Upper lobe of left lung (tissue), 6 donors: ENCODE measurements at regions not wholly inside any gene's neighbourhood (a gene's known extent, or its start where the extent isn't known, plus 50 kb on each side); places are given as distances from the start of the nearest gene placed in this dataset.

Source experiments
- ATAC-seq, 2 donors: fragments of 200-7000 bp; cut with Tn5 transposase; one replicate each; pipeline ENCODE4 v1.9.1; 2022; ENCODE audit warnings: mild to moderate bottlenecking in 2 of 2, moderate library complexity in 2 of 2; ENCODE audit not compliant: low FRiP score in 2 of 2
- DNase-seq, 2 donors: peaks; one replicate each; pipeline ENCODE4 v3.0.0-alpha.2; 2019 to 2020
- H3K27ac ChIP-seq, 4 donors: fragments of 200-600 bp; sonication (generic); one replicate each; pipeline ENCODE4 v1.5.1; 2016 to 2019
- H3K27me3 ChIP-seq, 4 donors: fragments of 200-600 bp; sonication (generic); one replicate each; pipeline ENCODE4 v1.5.1; 2017 to 2019
- H3K36me3 ChIP-seq, 4 donors: fragments of 200-600 bp; sonication (generic); one replicate each; pipeline ENCODE4 v1.5.1; 2016 to 2019
- H3K4me1 ChIP-seq, 4 donors: fragments of 200-600 bp; sonication (generic); one replicate each; pipeline ENCODE4 v1.5.1; 2018 to 2019
- H3K4me3 ChIP-seq, 4 donors: fragments of 200-600 bp; sonication (generic); one replicate each; pipeline ENCODE4 v1.5.1; 2017 to 2019; ENCODE audit warnings: mild to moderate bottlenecking in 2 of 4, moderate library complexity in 1 of 4
- H3K9me3 ChIP-seq, 4 donors: fragments of 200-600 bp; sonication (generic); one replicate each; pipeline ENCODE4 v1.5.1; 2018 to 2019
- EP300 ChIP-seq, 4 donors: sonication (generic); formaldehyde crosslinking; IDR thresholded peaks; one replicate each; pipeline ENCODE4 v1.5.1; 2017; ENCODE audit warnings: antibody characterized with exemption in 4 of 4, control low read depth in 2 of 4
- POLR2A ChIP-seq, 4 donors: fragments of 450-650 bp; IDR thresholded peaks; one replicate each; pipeline ENCODE4 v1.5.1; 2016 to 2017; ENCODE audit warnings: antibody characterized with exemption in 4 of 4, mild to moderate bottlenecking in 2 of 4
- POLR2AphosphoS5 ChIP-seq, 2 donors: sonication (generic); formaldehyde crosslinking; IDR thresholded peaks; one replicate each; pipeline ENCODE4 v1.5.1; 2017; ENCODE audit warnings: antibody characterized with exemption in 2 of 2
- WGBS, 2 donors: methylation state at CpG; one replicate each; pipeline ENCODE4 v1.1.5; 2017 to 2018; 5-methylcytosine and 5-hydroxymethylcytosine counted together
- TF ChIP-seq, protein P1 (sequence below), 6 experiments: fragments of 450-650 bp in 4 of 6; fragments of 200-600 bp in 2 of 6; sonication (generic) in 2 of 6; IDR thresholded peaks; one replicate each; pipeline ENCODE4 v1.5.1; 2016 to 2019; ENCODE audit warnings: antibody characterized with exemption in 6 of 6
- donor health status: DM: no; HTN: no; CAD: no; lungs with moderate emphysema.
- donor health status: DM: no; HTN: yes; CAD: no; lungs with severe emphysema.

DNA sequence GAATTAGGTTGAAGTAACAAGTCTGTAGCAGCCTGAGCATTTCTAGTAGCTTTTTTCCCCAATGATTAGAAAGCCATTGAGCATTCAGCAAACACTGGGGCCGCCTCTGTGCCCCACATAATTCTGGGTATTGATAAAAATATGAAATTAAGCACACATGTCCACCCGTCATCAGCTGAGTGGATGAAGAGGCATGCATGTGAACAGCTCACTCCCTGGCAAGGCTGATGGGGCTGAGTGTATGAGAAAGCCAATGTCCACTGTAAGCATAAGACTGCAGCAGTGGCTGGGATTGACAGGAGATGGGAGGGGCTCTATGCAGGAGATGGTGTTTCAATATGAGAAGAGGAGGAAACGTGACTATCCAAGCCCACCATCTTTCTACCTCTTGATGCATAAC lies 124.4 kb upstream of the KLHL29 start:
- H3K4me3 ChIP-seq, result no peak overlapping the region
- H3K36me3 ChIP-seq, result no peaks in the 10 kb centered on the region
- WGBS, 2 donors, result 64 to 69% methylated on average over 3 of the region's 3 CpGs
- TF ChIP-seq POLR2A (IDR thresholded peaks at IDR 0.05), result no peak
- TF ChIP-seq POLR2AphosphoS5 (IDR thresholded peaks at IDR 0.05), result no peak
- TF ChIP-seq, protein P1, sequence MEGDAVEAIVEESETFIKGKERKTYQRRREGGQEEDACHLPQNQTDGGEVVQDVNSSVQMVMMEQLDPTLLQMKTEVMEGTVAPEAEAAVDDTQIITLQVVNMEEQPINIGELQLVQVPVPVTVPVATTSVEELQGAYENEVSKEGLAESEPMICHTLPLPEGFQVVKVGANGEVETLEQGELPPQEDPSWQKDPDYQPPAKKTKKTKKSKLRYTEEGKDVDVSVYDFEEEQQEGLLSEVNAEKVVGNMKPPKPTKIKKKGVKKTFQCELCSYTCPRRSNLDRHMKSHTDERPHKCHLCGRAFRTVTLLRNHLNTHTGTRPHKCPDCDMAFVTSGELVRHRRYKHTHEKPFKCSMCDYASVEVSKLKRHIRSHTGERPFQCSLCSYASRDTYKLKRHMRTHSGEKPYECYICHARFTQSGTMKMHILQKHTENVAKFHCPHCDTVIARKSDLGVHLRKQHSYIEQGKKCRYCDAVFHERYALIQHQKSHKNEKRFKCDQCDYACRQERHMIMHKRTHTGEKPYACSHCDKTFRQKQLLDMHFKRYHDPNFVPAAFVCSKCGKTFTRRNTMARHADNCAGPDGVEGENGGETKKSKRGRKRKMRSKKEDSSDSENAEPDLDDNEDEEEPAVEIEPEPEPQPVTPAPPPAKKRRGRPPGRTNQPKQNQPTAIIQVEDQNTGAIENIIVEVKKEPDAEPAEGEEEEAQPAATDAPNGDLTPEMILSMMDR (IDR thresholded peaks at IDR 0.05), result no peak
- H3K27me3 ChIP-seq, result no peaks in the 10 kb centered on the region
- no peak for ATAC-seq
- H3K9me3 ChIP-seq, result no peaks in the 10 kb centered on the region
- H3K27ac ChIP-seq, result no peak overlapping the region
- DNase-seq, result no peak
- H3K4me1 ChIP-seq, result no peaks in the 10 kb centered on the region

DNA sequence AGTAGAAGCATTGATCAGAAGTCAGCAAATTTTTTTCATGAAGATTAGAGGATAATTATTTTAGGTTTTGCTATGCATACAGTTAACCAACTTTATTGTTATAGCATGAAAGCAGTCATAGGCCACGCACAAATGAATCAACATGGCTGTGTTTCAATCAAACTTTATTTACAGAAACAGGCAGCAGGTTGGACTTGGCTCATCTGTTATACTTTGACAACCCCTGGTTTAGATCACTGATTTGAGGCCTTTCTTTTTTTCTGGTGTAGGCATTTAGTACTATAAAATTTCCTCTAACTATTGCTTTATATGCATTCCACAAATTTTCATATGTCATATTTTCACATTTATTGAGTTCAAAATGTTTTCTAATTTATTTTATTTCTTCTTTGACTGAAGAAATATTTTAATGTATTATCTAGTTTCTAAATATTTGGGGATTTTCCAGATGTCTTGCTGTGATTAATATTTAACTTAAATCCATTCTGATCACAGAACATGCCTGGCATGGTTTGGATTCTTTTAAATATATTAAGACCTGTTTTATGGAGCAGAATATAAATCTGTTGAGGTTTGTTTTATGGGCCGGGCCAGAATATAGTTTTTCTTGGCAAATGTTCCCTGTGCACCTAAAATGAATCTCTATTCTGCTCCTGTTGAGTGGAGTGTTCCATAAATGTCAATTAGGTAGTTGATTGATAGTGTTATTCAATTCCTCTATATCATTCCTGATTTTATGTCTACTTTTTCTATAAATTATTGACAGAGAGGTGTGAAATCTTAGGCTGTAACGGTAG lies 116.3 kb upstream of the KLHL29 start:
- Histone ChIP-seq H3K27ac (no peak overlapping the region), H3K9me3 (no peaks in the 10 kb centered on the region), H3K27me3 (no peaks in the 10 kb centered on the region), H3K4me3 (no peak overlapping the region), H3K4me1 (no peaks in the 10 kb centered on the region), H3K36me3 (no peaks in the 10 kb centered on the region)
- TF ChIP-seq POLR2A (IDR thresholded peaks at IDR 0.05) (no peak), EP300 (IDR thresholded peaks at IDR 0.05) (no peak), POLR2AphosphoS5 (IDR thresholded peaks at IDR 0.05) (no peak)
- TF ChIP-seq, protein P1 (IDR thresholded peaks at IDR 0.05), result no peak
- no peak for ATAC-seq
- DNase-seq, result no peak
- WGBS, 2 donors, result 52 to 66% methylated on average over 3 of the region's 3 CpGs

DNA sequence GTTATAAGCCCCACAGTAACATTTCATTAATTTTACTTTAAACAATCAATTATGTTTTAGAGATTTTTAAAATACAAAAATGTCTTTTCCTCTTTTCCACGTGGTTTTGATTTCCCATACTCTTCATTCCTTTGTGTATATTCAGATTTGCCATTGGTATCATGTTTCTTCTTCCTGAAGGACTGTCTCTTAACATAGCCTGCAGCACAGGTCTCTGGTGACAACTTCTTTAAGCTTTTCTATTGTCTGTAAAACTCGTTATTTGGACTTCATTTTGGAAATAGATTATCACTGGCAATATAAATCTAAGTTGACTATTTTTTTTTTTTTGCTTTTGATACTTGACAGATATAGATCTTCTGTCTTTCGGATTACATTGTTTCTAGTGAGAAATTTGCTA lies 115.2 kb upstream of the KLHL29 start:
- DNase-seq, result no peak
- H3K27me3 ChIP-seq, result no peaks in the 10 kb centered on the region
- H3K4me1 ChIP-seq, result no peaks in the 10 kb centered on the region
- no peaks in the 10 kb centered on the region for H3K9me3 ChIP-seq
- TF ChIP-seq EP300 (IDR thresholded peaks at IDR 0.05) (no peak), POLR2A (IDR thresholded peaks at IDR 0.05) (no peak), POLR2AphosphoS5 (IDR thresholded peaks at IDR 0.05) (no peak)
- TF ChIP-seq, protein P1 (IDR thresholded peaks at IDR 0.05), result no peak
- WGBS, 2 donors, result 56 to 70% methylated on average over 3 of the region's 3 CpGs
- H3K4me3 ChIP-seq, result no peak overlapping the region
- no peak overlapping the region for H3K27ac ChIP-seq
- no peaks in the 10 kb centered on the region for H3K36me3 ChIP-seq
- ATAC-seq, result no peak

DNA sequence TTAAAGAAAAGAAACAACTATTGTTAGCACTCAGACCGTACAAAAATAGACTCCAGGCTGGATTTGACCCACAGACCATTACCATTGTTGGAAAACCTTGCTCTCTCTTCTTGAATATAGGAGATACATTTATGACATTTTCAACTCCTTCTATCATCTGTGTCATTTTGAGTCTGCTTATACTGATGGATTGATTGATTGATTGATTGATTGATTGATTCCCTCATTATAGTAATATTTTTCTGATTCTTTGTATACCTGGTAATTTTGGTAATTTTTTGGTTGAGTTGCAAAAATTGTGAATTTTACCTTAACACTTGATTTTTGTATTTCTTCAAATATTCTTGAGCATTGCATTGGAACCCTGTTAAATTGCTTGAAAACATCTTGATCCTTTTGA lies 114.2 kb upstream of the KLHL29 start:
- TF ChIP-seq, protein P1 (IDR thresholded peaks at IDR 0.05), result no peak
- ATAC-seq (no peak), DNase-seq (no peak)
- Histone ChIP-seq H3K9me3 (no peaks in the 10 kb centered on the region), H3K4me1 (no peaks in the 10 kb centered on the region), H3K27me3 (no peaks in the 10 kb centered on the region), H3K4me3 (no peak overlapping the region), H3K36me3 (no peaks in the 10 kb centered on the region), H3K27ac (no peak overlapping the region)
- WGBS, 2 donors, result 81 to 97% methylated on average over 1 of the region's 1 CpG

DNA sequence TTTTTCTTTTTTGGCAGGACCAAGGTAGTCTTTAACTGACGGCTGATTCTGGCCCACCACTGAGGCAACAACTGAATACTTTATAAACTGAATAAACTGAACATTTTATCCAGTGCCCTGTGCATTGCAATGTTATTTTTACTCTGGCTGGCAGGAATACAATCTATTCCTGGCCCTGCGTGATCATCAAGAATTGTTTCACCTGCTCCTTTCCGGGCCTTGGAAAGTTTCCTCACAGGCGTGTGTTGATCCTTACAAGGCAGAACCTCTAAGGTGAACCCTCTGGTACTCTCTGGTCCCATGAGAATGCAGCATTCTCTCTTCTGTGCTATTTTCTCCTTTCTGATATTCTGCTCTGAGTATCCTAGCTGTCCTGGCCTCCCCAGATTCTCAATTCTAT lies 113.7 kb upstream of the KLHL29 start:
- no peaks in the 10 kb centered on the region for H3K9me3 ChIP-seq
- TF ChIP-seq POLR2AphosphoS5 (IDR thresholded peaks at IDR 0.05) (no peak), POLR2A (IDR thresholded peaks at IDR 0.05) (no peak), EP300 (IDR thresholded peaks at IDR 0.05) (no peak)
- TF ChIP-seq, protein P1 (IDR thresholded peaks at IDR 0.05), result no peak
- H3K36me3 ChIP-seq, result no peaks in the 10 kb centered on the region
- no peaks in the 10 kb centered on the region for H3K27me3 ChIP-seq
- DNase-seq (no peak), ATAC-seq (no peak)
- H3K4me1 ChIP-seq, result no peaks in the 10 kb centered on the region
- WGBS, 2 donors, result 89 to 92% methylated on average over 4 of the region's 4 CpGs
- no peak overlapping the region for H3K27ac ChIP-seq
- no peak overlapping the region for H3K4me3 ChIP-seq
